ENCODE measurements at regions not wholly inside any gene's neighbourhood (a gene's known extent, or its start where the extent isn't known, plus 50 kb on each side); places are given as distances from the start of the nearest gene placed in this dataset.

- POLR2A ChIA-PET = no interaction called here
- Histone ChIP-seq H3K9ac (ENCODE audit: insufficient read depth, low read depth, low read length) (no peak overlapping the region), H3K36me3 (replicated peaks in 1 of 2; ENCODE audit: control insufficient read depth in 1 of 2, insufficient read depth in 2 of 2, low read length in 2 of 2) (no peaks in the 10 kb centered on the region), H3K4me3 (replicated peaks in 1 of 3; ENCODE audit: insufficient read depth in 1 of 3, low read depth in 2 of 3, low read length in 3 of 3) (no peak overlapping the region), H3K4me1 (ENCODE audit: insufficient read depth, low read length) (no peaks in the 10 kb centered on the region), H2AFZ (ENCODE audit: low read length) (no peak overlapping the region), H3K4me2 (ENCODE audit: low read depth, low read length) (no peak overlapping the region), H3K9me3 (ENCODE audit: low read length) (no peaks in the 10 kb centered on the region), H3K27ac (ENCODE audit: extremely low read length, insufficient read depth, low read length) (no peak overlapping the region), H4K20me1 (ENCODE audit: insufficient read depth, low read length) (no peaks in the 10 kb centered on the region), H3K27me3 (ENCODE audit: control insufficient read depth in 1 of 2, insufficient read depth in 2 of 2, low read length in 2 of 2) (no peaks in the 10 kb centered on the region), H3K79me2 (ENCODE audit: insufficient read depth, low read length) (no peaks in the 10 kb centered on the region)
- DNase-seq (ENCODE audit: low spot score) (no peak), ATAC-seq (no peak), FAIRE-seq (no peak)
- BruUV-seq (replicated peaks) = no TSS peak
- in situ Hi-C loops (cut with HindIII; ENCODE audit: extremely low pct_ligation_motif_present, low pct_unique_long_range_greater_than_20kb) (no loop called here), intact Hi-C loops (cut with micrococcal nuclease; ENCODE audit: unreplicated experiment) (no loop called here)
- 0% methylated on average over 1 of the region's 1 CpG for WGBS (ENCODE audit: low lambda C conversion rate)
- no peak for TF ChIP-seq ZNF552 (CRISPR knock-in tag; IDR thresholded peaks at IDR 0.05; ENCODE audit: borderline replicate concordance)
- CTCF ChIA-PET (ENCODE audit: low intra/inter-chr PET ratio, low total read pairs) = no interaction called here
Measured at GRCh38 chr3:178304758-178305467, 231.3 kb upstream of the KCNMB2 start.

- FAIRE-seq = no peak
- CTCF ChIA-PET (ENCODE audit: low intra/inter-chr PET ratio, low total read pairs) = no interaction called here
- TF ChIP-seq E2F2 (CRISPR knock-in tag; IDR thresholded peaks at IDR 0.05; ENCODE audit: borderline replicate concordance) (no peak), MTA1 (CRISPR knock-in tag; IDR thresholded peaks at IDR 0.05; ENCODE audit: borderline replicate concordance) (no peak), YEATS2 (CRISPR knock-in tag; IDR thresholded peaks at IDR 0.05; ENCODE audit: borderline replicate concordance) (no peak), ZNF724P (CRISPR knock-in tag; IDR thresholded peaks at IDR 0.05; ENCODE audit: borderline replicate concordance) (no peak), ZNF850 (CRISPR knock-in tag; conservative IDR thresholded peaks at IDR 0.05) (no peak), ATF6 (CRISPR knock-in tag; conservative IDR thresholded peaks at IDR 0.05) (no peak), FOXC1 (CRISPR knock-in tag; IDR thresholded peaks at IDR 0.05; ENCODE audit: borderline replicate concordance) (no peak), BRCA1 (CRISPR knock-in tag; IDR thresholded peaks at IDR 0.05) (no peak), E2F1 (CRISPR knock-in tag; IDR thresholded peaks at IDR 0.05) (no peak), ZFP91 (CRISPR knock-in tag; IDR thresholded peaks at IDR 0.05; ENCODE audit: borderline replicate concordance) (no peak)
Measured at GRCh38 chr3:178306432-178307115, 229.7 kb upstream of the KCNMB2 start.

More at GRCh38 chr3:178306432-178307115, 229.7 kb upstream of the KCNMB2 start:
- H3K4me1 ChIP-seq (ENCODE audit: insufficient read depth, low read length) = no peaks in the 10 kb centered on the region
- BruUV-seq (replicated peaks) = no TSS peak
- WGBS (ENCODE audit: low lambda C conversion rate) = 0% methylated on average over 3 of the region's 3 CpGs
- H3K4me3 ChIP-seq (replicated peaks in 1 of 3; ENCODE audit: insufficient read depth in 1 of 3, low read depth in 2 of 3, low read length in 3 of 3) = no peak overlapping the region
- H2AFZ ChIP-seq (ENCODE audit: low read length) = no peak overlapping the region
- no peak overlapping the region for H3K9ac ChIP-seq (ENCODE audit: insufficient read depth, low read depth, low read length)
- no peaks in the 10 kb centered on the region for H3K36me3 ChIP-seq (replicated peaks in 1 of 2; ENCODE audit: control insufficient read depth in 1 of 2, insufficient read depth in 2 of 2, low read length in 2 of 2)
- no peak for ATAC-seq
- no peaks in the 10 kb centered on the region for H3K79me2 ChIP-seq (ENCODE audit: insufficient read depth, low read length)
- no peaks in the 10 kb centered on the region for H3K9me3 ChIP-seq (ENCODE audit: low read length)
- intact Hi-C loops (cut with micrococcal nuclease; ENCODE audit: unreplicated experiment) (no loop called here), in situ Hi-C loops (cut with HindIII; ENCODE audit: extremely low pct_ligation_motif_present, low pct_unique_long_range_greater_than_20kb) (no loop called here)
- no peak overlapping the region for H3K27ac ChIP-seq (ENCODE audit: extremely low read length, insufficient read depth, low read length)
- DNase-seq (ENCODE audit: low spot score) = no peak
- H3K27me3 ChIP-seq (ENCODE audit: control insufficient read depth in 1 of 2, insufficient read depth in 2 of 2, low read length in 2 of 2) = no peaks in the 10 kb centered on the region
- H4K20me1 ChIP-seq (ENCODE audit: insufficient read depth, low read length) = no peaks in the 10 kb centered on the region
- no peak overlapping the region for H3K4me2 ChIP-seq (ENCODE audit: low read depth, low read length)
- POLR2A ChIA-PET = no interaction called here
